GM19324 (cell line): ENCODE measurements at regions not wholly inside any gene's neighbourhood (a gene's known extent, or its start where the extent isn't known, plus 50 kb on each side); places are given as distances from the start of the nearest gene placed in this dataset.
"Not testable (repeated sequence)": the region's sequence is repeated elsewhere in the genome, so short reads cannot be mapped to it uniquely, and the experiment has no call there.

ENCODE experiments used
- ATAC-seq: cut with Tn5 transposase; IDR thresholded peaks from one replicate; pipeline ENCODE4 v1.9.1; 2021; ENCODE audit warnings: mild to moderate bottlenecking, moderate library complexity; ENCODE audit not compliant: unreplicated experiment, low FRiP score

- not testable (repeated sequence) for ATAC-seq
These were observed 203.4 kb upstream of the WSB1 start for GRCh38 chr17:27090450-27091042.

- ATAC-seq, result no peak
These were observed 202.8 kb upstream of the WSB1 start for GRCh38 chr17:27091043-27091497.

- not testable (repeated sequence) for ATAC-seq
These were observed 199.7 kb upstream of the WSB1 start for GRCh38 chr17:27094179-27094578.

- ATAC-seq, result not testable (repeated sequence)
These were observed 198.1 kb upstream of the WSB1 start for GRCh38 chr17:27095821-27096220.

- not testable (repeated sequence) for ATAC-seq
These were observed 194.6 kb upstream of the WSB1 start for GRCh38 chr17:27099266-27099665.

GRCh38 chr17:27104605-27105221 is 189.2 kb upstream of the WSB1 start:
- ATAC-seq, result not testable (repeated sequence)

- no peak for ATAC-seq
These were observed 188.3 kb upstream of the WSB1 start for GRCh38 chr17:27105636-27106035.

GRCh38 chr17:27106347-27106981 is 187.4 kb upstream of the WSB1 start:
- ATAC-seq, result no peak

- no peak for ATAC-seq
These were observed 186.9 kb upstream of the WSB1 start for GRCh38 chr17:27106982-27107360.

GRCh38 chr17:27107386-27108328 is 186.3 kb upstream of the WSB1 start:
- ATAC-seq, result not testable (repeated sequence)

- no peak for ATAC-seq
These were observed 184.6 kb upstream of the WSB1 start for GRCh38 chr17:27109346-27109745.

- ATAC-seq, result no peak
These were observed 140.9 kb upstream of the WSB1 start for GRCh38 chr17:27153005-27153404.

GRCh38 chr17:27155866-27156265 is 138.0 kb upstream of the WSB1 start:
- no peak for ATAC-seq

GRCh38 chr17:27157297-27157696 is 136.6 kb upstream of the WSB1 start:
- ATAC-seq, result no peak

GRCh38 chr17:27157898-27158297 is 136.0 kb upstream of the WSB1 start:
- no peak for ATAC-seq

- ATAC-seq, result no peak
These were observed 135.5 kb upstream of the WSB1 start for GRCh38 chr17:27158382-27158781.

GRCh38 chr17:27180322-27180721 is 113.6 kb upstream of the WSB1 start:
- no peak for ATAC-seq

- not testable (repeated sequence) for ATAC-seq
These were observed 112.5 kb upstream of the WSB1 start for GRCh38 chr17:27181379-27181925.

- no peak for ATAC-seq
These were observed 112.0 kb upstream of the WSB1 start for GRCh38 chr17:27181935-27182334.

- ATAC-seq, result not testable (repeated sequence)
These were observed 96.4 kb upstream of the WSB1 start for GRCh38 chr17:27197505-27197904.
